ENCODE measurements at regions not wholly inside any gene's neighbourhood (a gene's known extent, or its start where the extent isn't known, plus 50 kb on each side); places are given as distances from the start of the nearest gene placed in this dataset.

GRCh38 chr1:10869933-10870332 is 73.5 kb upstream of the CASZ1 start:
- TF ChIP-seq CTCF (IDR thresholded peaks at IDR 0.05) (no peak), EP300 (IDR thresholded peaks at IDR 0.05) (no peak), POLR2A (IDR thresholded peaks at IDR 0.05) (no peak), POLR2AphosphoS5 (IDR thresholded peaks at IDR 0.05) (no peak)
